OCI-LY3 (cell line): ENCODE measurements at regions not wholly inside any gene's neighbourhood (a gene's known extent, or its start where the extent isn't known, plus 50 kb on each side); places are given as distances from the start of the nearest gene placed in this dataset.

Experiments used
- EZH2phosphoT487 ChIP-seq: fragments of 200-600 bp; shearing (Covaris generic); IDR thresholded peaks from 2 replicates; pipeline ENCODE4 v1.6.1; 2018; ENCODE audit warnings: antibody characterized with exemption, mixed run types, low read depth
- TF ChIP-seq, protein P1 (sequence below): fragments of 200-600, 300-600 bp; sonication (generic); IDR thresholded peaks from 2 replicates; pipeline ENCODE4 v1.5.1; 2014; ENCODE audit warnings: antibody characterized with exemption, low read length, low read depth

DNA sequence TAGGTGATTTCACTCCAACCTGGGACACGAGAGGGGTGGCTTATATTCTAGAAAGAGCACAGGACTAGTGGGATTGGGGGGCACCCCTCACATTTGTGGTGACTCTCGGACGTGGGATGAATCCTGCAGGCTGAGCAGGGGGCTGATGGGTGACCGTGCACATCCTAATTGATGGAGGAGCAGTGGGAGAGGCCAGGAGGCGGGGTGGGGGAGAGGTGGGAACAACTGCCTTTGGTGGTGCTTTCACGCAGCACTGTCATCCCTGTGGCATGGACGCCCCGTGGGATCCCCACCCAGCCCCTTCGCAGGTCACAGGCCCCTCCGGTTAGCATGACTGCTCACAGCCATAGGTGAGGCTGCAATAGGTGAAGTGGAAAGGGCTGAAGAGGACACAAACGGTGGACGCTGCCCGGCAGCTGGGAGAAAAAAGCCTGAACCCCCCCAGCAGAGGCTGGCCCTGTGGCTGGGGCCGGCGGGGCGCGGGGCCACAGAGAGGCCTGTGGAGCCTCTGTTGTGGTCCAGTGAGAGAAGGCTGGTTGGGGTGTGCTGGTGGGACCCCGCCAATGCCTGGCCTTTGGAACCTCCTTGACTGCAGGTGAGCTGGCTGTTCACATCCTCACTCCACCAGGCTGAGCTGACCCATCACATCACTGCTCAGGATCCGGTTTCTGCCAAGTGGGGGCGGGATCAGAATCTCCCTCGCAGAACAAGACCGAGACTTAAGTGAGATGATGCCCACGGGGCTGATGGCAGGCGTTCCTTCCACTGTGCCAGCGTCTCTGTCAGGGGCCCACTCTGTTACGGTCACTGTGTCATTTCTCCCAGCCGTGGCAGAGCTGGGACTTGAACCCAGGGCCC is 325.4 kb downstream of the TEX29 start:
- no peak for TF ChIP-seq EZH2phosphoT487
- TF ChIP-seq, protein P1, sequence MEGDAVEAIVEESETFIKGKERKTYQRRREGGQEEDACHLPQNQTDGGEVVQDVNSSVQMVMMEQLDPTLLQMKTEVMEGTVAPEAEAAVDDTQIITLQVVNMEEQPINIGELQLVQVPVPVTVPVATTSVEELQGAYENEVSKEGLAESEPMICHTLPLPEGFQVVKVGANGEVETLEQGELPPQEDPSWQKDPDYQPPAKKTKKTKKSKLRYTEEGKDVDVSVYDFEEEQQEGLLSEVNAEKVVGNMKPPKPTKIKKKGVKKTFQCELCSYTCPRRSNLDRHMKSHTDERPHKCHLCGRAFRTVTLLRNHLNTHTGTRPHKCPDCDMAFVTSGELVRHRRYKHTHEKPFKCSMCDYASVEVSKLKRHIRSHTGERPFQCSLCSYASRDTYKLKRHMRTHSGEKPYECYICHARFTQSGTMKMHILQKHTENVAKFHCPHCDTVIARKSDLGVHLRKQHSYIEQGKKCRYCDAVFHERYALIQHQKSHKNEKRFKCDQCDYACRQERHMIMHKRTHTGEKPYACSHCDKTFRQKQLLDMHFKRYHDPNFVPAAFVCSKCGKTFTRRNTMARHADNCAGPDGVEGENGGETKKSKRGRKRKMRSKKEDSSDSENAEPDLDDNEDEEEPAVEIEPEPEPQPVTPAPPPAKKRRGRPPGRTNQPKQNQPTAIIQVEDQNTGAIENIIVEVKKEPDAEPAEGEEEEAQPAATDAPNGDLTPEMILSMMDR, result no peak
